Middle frontal gyrus (tissue), 1 donor: ENCODE measurements at regions not wholly inside any gene's neighbourhood (a gene's known extent, or its start where the extent isn't known, plus 50 kb on each side); places are given as distances from the start of the nearest gene placed in this dataset.

Source experiments
- DNase-seq: peaks from one replicate; pipeline ENCODE4 v3.0.0-alpha.2; 2015; ENCODE audit warnings: low spot score; ENCODE audit errors: extremely low spot score

- DNase-seq, result no peak
Observed at GRCh38 chr2:138104071-138104470, 139.8 kb downstream of the HNMT start.

DNA sequence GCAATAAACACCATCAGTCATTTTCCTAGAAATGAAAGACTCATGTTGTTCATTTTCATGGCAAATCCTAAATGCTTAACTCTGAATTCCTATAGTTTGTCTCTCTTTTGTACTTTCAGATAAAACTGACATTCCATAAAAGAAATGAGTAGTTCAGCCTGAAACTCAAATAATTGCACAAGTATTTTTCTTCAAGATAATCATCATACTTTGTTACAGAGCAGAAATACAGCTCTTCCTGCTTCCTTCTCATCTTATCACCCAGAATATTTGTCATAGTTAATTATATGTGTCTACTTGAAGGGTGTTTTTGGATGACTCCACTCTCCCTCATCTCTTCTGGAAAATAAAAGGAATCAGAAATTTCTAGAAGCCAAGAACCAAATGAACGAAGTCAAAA lies 141.1 kb downstream of the HNMT start:
- DNase-seq, result no peak

- no peak for DNase-seq
Observed at GRCh38 chr2:138106606-138107005, 142.3 kb downstream of the HNMT start.

DNA sequence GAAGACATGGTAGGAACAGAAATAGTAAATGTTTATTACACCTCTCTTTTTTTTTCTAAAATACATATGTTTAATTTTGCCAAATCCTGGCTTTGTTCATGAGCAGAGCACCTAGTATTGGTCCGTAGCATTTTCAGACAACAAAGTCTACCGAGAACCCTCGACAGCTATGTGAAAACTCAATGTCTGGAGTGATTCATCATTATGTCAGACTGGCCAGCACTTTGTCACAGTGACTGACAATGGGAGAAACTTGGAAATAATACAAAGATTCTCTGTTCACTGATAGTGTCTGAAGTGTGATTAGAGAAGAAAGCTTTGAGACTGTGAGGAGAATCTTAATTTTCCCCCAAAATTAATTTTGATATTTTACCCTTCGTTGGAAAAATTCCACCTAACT lies 143.0 kb downstream of the HNMT start:
- no peak for DNase-seq

DNA sequence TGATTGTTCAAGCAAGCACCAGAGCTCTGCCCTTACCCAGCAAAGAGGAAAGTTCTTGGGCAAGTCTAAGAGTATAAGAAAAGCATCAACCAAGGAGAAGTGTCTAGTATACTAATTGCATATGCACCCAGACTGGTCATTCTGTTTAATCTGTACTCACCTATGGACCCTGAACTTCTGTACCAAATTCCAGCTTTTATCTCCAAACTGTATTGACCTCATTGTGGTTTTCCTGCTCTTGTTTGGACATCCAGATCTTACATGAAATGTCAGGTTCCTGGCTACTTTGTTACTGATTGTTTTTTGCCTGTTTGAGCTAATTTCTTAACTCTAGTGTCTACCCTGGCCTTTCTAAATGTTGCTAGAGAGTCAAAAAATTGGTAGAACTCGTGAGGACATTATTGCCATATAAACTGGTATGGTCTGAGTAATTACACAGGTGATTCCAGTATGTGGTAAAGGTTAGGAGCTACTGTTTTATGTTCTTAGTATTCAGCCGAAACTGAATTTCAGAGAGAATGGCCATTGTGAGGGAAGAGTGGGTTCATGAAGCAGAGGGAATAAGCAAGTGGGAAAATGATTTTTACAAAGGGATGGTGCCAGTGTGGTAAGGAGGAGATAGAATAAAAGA lies 146.3 kb downstream of the HNMT start:
- DNase-seq, result no peak

- no peak for DNase-seq
Observed at GRCh38 chr2:138112536-138112935, 148.3 kb downstream of the HNMT start.

GRCh38 chr2:138113871-138114525 lies 149.7 kb downstream of the HNMT start:
- no peak for DNase-seq

DNA sequence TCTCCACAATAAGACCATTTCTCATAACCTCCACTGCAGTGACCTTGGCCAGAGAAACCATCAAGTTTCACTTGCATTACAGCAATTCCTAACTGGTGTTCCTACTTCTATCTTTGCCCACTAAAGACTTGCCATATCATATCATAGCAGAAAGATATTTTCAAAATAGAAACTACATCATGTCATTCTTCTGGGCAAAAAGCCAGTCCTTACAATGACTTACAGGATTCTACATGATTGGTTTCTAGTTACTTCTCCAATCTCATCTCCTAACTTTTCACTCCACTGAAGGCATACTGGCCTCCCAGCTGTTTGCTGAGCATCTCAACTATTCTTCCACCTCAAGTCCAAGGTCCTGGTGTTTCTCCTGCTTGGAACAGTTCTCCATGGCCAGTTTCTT lies 151.4 kb downstream of the HNMT start:
- no peak for DNase-seq

DNA sequence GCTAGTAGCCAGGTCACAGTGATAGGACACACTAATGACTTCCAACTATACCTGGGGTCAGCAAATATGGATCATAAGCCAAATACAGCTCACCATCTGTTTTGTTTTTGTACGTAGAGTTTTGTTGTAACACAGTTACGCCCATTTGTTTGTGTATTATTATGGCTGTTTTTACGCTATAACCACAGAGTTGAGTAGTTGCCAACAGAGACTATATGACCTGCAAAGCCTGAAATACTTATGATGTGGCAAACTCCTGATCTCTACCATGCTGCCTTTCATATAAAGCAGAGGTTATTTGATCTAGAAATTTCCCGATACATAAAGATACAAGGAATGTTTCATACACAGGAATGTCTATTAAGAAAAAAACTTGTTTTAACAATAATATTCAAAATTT lies 152.2 kb downstream of the HNMT start:
- DNase-seq, result no peak

- no peak for DNase-seq
Observed at GRCh38 chr2:138121666-138122661, 157.7 kb downstream of the HNMT start.

DNA sequence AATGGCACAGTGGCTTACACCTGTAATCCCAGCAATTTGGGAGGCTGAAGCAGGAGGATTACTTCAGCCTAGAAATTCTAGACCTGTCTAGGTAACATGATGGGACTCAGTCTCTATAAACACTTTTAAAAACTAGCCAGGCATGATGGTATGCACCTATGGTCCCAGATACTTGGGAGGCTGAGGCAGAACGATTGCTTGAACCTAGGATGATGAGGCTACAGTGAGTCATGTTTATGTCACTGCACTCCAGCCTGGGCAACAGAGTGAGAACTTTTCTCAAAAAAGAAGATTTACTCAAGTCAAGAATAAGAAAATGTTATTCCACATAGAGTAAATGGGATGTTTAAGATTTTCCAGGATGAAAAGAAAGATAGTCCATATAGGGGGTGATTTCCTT lies 158.6 kb downstream of the HNMT start:
- DNase-seq, result no peak

DNA sequence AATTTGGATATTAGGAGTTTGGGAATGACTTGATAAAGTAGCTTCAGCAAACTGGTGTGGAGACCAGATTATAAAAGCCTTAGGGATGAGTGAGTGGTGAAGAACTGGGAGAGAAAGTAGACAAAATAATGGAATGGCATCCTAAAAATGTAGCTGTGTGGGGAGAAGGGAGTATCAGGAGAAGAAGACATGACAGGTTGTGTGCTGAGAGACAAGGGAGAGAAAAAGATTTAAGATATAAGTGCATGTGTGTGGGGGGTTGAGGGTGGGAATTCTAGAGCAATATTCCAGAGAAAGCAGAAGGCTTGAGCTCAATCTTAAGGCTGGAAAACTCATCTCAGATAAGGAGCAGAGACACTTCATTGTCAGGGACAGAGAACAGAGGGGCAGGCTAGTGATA lies 159.5 kb downstream of the HNMT start:
- no peak for DNase-seq

DNA sequence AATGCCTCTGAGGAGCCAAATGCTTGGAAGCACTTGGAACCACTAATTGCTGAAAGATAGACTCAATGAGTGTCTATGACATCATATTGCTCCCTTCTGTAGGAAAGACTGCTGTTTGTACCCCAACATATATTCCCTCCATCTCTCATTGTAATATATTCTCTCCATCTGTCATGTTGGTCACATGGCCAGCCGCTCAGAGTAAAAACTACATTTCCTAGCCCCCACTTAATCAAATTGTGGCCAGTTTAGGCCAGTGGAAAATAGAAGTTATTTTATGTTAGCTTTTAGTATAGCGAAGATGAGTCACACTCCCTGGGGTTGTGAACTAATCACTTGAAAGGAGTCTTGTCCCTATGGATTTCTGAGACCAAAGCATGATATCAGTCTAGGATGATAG lies 160.2 kb downstream of the HNMT start:
- no peak for DNase-seq

GRCh38 chr2:138125306-138126288 lies 161.3 kb downstream of the HNMT start:
- no peak for DNase-seq

- DNase-seq, result no peak
Observed at GRCh38 chr2:138132108-138132507, 167.8 kb downstream of the HNMT start.

DNA sequence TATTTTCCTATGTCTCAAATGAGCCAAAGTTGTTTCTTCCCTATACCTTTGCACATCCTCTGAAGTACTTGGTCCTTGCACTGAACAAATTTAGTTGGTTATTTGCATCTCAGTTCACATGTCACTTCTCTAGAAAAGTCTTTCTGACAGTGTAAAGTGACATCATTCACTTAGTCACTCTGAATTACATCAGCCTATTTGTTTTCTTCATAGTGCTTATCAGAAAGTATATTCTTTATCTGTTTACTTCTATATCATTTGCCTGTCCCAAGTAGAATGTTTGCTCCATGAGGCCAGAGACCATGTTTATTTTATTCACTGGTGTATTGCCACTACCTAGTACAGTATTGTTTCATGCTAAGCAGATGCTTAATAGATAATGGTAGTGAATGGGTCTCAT lies 173.7 kb downstream of the HNMT start:
- no peak for DNase-seq

- DNase-seq, result no peak
Observed at GRCh38 chr2:138147796-138148195, 183.5 kb downstream of the HNMT start.

GRCh38 chr2:138155304-138155703 lies 191.0 kb downstream of the HNMT start:
- DNase-seq, result no peak

GRCh38 chr2:138157372-138157771 lies 193.1 kb downstream of the HNMT start:
- no peak for DNase-seq

- no peak for DNase-seq
Observed at GRCh38 chr2:138170485-138170884, 206.2 kb downstream of the HNMT start.

GRCh38 chr2:138171244-138171643 lies 207.0 kb downstream of the HNMT start:
- DNase-seq, result no peak
